DMS53 treated with DMSO at 0.1 percent for 48 hours (cell line): ENCODE measurements at regions not wholly inside any gene's neighbourhood (a gene's known extent, or its start where the extent isn't known, plus 50 kb on each side); places are given as distances from the start of the nearest gene placed in this dataset.
A peak's percentile ranks its signal among the peaks of the same experiment; 100 is the strongest.
"Not testable (repeated sequence)": the region's sequence is repeated elsewhere in the genome, so short reads cannot be mapped to it uniquely, and the experiment has no call there.

ENCODE experiments used
- DNase-seq: peaks from one replicate; lab custom pipeline; 2025; ENCODE audit not compliant: unreplicated experiment; lab: John Stamatoyannopoulos, UW

DNA sequence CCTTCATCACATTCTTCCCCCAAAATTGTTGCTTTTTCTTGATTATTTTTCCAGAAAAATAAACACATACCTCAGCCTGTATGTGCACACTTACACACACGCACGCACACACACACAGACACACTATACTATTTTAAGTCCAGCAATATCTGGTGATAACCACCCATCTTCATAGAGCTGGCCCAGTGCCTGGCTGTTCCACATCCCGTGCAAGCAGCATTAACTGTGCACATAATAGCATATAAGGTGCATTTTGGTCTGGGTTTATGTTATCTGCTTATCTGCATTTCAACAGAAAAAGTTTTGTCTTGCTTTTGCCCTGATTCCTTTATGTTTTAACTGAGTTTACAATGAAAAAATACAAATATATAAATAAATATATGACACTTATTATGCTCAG is 143.1 kb upstream of the KLF6 start:
- no peak for DNase-seq

DNA sequence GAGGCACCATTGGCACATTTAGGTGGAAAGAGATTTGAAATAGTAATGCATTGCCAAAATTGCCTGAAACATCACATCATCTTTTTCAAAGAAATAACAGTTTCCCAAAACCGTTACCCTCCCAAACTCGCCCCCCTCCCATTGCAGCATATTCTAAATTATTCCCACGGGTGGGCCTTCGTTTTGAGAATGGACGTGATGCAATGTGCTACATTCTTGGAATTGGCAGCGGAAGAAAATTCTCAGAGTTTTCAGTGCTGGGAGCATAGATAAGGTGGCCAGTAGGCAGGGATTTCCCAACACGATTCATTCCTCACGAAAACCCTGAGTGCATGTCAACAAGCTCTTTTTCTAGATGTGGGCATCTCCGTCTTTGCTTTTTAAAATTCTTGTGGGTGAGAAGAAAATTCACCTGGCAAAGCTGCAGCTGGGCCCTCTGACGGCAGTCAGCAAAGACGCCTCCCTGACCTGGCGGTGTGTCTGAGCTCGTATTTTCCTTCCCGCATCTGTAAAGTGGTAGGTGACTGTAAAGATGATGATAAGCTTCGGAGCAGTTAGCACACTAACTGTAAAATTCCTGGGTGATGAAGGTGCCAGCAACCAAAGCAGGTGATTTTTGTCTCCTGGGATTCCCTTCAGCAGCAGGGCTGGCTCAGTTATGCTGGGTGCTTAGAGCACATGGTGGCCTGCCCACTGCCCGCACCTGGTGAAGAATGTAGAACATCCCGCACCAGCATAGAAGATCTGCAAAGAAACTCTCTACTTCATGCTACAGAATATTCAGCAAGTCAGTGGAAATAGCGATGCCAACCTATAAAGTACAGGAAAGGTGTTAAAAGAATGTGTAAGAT is 141.9 kb upstream of the KLF6 start:
- DNase-seq: no peak

DNA sequence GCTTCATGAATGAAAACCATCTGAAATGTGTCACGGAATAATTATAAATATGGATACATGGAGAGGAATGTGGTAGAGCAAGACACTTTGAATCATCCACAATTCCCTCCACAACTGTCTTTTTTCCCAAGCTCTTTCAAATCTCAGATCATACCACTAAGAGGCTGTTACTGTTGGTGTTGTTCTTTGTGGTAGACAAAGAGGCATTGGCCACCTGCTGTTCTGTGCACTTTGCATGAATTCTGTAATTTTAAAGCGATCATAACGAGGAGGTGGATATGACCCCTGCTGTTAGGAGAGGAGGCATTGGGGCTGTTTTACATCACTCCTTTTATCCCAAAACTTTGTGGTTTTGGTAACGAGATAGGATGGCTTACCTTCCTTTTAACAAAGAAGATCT is 141.2 kb upstream of the KLF6 start:
- DNase-seq: no peak

DNA sequence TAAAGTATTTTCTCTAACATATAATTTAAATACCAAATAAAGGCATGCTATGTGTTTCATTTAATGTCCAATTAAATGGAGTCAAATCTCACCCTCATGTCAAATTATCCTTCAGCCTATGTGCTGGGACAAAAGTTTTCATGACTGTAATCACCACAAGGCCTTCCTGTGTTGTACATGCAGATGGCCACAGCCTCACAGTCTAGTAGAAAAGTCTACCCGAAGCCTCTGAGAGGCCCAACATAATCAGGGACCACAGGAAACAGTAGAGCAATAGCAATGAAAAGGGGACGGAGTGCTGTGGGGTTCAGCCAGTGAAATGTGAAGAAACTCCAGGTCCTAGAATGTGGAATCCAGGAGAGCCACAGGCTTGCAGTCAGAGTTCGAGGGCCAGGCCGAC is 140.2 kb upstream of the KLF6 start:
- DNase-seq: no peak

DNA sequence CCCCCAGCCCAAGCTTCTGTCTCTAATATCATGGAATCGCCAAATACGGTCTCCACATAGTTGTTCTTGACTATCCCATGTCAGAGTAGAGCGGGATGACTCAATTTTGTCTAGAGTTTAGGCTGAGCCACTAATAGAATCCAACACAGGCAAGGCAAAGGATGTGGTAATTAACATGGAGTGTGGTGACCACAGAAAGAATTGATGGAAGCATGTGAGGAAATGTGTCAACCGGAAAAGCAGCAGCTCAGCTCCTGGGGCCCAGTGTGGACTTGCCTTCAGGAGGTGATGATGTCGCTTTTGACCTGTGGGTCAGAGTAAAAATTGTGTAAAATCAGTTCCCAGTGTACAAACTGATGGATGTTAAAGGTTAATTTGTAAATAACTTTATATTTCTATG is 139.3 kb upstream of the KLF6 start:
- DNase-seq: no peak

DNA sequence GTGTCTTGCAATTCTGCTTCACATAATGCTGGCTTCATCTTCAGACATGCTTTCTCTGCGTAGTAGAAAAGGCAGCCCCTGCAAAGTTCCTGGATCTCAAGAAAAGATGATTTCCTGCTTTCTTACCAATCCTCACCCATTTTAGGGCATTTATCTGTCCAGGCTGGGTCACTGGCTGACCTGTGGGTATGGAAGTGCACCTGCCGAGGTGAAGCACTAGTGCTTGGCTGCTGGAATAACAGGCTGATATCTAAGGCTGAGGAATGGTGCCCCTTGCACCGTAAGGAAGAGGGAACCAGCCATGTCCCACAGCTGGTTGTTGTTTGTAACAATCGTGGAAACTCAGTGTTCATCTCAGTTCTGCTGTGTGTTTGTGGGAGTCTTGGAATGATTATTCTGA is 138.0 kb upstream of the KLF6 start:
- DNase-seq: no peak

DNA sequence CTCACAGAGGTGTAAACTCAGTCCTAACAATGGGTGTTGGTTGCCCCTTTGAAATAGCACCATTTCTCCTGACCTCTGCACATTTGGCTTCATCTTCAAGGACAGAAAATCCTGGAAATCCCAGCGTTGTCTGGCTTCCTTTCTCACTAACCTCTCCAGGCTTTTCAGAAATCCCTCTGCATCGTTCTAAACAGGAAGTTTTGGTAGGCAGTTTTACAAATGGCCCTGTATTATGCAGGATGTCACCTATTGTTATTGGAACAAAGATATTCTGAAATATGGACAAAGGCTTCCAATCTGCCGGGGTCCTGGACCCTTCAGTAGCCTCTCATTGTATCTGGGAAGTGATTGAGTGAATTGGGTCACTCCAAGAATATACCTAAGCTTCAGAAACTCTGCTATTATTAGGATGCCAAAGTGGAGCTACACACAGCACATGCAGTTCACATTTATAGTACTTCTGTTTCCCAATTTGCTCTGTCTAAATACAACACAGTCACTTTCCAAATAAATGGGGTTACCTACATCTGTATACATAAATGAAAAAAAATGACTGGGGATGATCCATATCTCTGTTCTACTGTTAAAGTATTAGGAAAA is 134.8 kb upstream of the KLF6 start:
- DNase-seq: no peak

DNA sequence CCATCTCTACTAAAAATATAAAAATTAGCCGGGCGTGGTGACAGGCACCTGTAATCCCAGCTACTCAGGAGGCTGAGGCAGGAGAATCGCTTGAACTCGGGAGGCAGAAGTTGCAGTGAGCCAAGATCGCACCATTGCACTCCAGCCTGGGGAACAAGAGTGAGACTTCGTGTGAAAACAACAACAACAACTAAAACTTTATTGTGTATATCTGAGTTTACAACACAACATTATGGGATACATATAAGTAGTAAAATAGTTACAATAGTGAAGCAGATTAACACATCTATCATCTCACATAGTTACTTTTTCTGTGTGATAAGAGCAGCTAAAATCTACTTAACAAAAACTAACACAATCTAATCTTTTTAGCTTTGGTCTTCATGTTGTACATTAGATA is 132.4 kb upstream of the KLF6 start:
- not testable (repeated sequence) for DNase-seq

DNA sequence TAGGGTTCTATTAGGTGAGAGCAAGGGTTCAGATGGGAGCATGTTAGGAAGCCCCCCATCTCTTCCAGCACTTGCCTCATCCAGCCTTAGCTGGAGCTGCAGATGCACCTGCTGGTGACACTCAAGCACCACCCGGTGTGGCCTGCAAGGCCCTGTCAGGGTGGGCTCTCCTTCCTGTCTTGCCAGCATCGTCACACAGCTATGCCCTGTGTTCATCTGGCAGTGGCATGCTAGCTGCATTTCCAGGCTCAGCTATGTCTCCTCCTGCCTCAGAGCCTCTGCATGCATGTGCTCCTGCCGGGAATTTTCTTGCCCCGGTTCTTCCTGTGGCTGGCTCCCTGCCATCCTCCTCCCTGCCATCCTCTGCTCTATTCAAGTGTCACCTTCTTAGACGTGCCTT is 129.7 kb upstream of the KLF6 start:
- no peak for DNase-seq

DNA sequence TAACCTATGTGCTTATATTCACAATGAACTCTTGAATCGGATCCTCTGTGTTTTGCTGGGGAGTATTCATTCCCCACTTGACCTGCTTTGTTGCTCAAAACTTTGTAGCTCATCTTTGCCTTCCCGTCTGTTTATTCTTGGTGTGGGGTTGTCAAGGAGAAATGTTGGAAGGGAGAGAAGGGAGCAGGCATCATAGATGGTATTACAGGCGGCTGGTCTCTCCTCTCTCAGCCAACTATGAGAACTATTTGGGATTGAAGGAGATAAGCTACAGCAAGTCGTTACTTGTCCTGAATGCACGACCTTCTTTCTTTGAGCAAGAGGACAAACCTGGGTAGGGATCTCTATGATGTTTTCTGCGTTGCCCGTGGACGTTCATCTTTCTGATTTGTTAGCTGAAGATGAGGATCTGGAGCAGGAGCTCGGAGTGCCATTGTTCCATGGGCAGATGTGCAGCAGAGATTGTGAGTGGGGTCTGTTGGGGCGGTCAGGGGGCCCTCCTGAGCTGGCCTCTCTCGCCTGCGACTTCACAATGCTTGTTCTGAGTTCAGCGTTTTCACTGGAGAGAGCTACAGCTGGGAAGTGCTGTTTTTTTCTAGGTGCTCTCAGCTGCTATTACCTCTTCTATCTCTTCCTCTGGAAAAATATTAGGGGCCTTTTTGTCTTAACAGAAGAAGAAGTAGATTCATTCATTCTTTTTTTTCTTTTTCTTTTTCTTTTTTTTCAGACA is 126.9 kb upstream of the KLF6 start:
- no peak for DNase-seq

DNA sequence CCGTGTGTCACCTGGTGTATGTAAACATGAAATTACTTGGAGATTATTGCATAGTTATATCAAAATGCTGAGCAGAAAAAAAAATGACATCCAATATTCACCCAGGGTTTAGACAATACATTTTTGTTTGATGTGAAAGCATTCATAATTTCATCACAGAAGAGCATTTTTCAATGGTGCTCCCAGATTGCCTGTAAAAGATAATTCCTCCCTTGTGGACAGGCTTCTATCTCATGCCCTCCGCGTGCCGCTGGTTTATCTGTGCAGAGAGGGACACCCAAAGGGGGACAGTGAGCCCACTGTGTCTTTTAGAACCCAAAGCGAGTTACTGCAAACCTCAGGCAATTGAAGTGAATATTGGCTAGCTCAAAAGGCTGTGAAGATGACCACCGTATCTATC is 126.2 kb upstream of the KLF6 start:
- DNase-seq: no peak

DNA sequence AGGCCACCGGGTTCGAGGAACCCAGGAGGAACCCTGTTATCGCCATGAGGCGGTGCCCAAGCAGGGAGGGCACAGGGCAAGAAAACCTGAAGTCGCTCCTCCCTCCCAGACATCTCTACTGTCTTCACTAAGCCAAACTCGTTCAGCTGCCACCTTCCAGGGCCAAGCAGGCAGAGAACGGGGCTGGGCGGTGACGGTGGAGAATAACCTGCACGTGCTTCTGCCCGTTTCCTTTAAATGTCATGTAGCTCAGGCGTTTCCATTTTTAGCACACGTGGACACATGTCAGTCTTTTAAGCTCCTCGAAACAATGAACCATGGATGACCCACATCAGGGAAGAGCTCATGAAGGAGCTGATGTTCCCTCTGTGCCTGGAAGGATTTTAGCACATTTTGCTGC is 124.3 kb upstream of the KLF6 start:
- no peak for DNase-seq

DNA sequence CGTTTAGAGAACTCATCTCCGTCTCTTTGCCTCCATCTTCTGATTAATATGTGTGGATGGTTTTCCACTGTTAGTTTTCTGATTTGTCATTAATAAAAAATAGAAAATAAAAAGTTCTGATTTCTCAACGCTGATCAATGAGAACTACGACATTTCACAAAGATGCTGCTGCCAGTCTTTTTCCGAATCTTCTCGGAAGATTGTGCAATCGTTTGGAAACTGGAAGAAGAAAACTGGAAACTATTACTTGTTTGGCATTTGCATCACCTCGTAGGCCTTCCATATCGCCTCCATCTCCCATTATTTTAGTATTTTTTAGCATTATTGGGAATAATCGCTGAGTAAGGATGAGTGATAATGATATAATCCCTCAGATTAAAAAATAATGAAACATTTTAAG is 123.2 kb upstream of the KLF6 start:
- DNase-seq: no peak

DNA sequence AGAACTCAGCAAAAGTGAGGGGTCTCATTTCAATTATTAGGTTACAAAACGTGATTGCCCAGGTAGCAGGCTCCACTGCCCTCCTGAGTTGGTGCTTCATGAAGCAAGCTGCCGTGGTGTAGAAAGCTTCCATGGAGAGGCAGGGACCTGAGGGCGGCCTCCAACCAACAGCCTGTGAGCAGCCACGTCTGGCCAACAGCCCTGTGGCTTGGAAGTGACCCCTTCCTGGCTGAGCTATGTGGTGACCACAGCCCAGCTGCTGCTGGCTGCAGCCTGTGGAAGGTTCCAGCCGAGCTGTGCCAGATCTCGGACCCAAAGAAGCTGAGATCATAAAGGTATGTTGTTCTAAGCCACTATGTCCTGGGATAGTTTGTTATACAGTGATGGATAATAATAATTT is 122.5 kb upstream of the KLF6 start:
- DNase-seq: no peak

DNA sequence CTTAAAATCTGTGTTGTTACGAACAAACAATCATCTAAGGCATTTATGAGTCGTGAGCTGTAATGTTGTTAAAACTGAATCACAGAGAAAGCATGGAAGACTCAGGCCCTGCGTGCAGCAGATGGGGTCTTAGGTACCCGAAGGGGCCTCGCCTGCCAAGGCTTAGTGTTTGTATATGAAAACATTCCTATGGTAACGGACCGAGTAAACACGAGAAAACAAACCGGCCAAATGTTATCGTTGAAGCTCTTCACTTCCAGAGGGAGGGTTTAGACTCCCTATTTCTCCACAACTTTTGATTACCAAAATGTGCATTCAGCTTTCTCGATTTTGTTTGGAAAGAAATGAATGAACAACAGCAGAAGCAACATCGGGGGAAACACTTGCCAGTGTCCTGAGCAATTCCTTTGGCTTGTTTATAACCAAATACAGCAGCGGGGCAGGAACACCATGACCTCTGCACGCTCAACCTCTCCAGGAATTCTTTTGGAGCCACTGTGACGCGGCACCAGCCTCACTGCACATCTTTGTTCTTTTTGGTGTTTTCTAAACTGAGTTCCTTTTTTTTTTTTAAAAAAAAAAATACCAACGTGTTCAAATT is 121.6 kb upstream of the KLF6 start:
- no peak for DNase-seq

DNA sequence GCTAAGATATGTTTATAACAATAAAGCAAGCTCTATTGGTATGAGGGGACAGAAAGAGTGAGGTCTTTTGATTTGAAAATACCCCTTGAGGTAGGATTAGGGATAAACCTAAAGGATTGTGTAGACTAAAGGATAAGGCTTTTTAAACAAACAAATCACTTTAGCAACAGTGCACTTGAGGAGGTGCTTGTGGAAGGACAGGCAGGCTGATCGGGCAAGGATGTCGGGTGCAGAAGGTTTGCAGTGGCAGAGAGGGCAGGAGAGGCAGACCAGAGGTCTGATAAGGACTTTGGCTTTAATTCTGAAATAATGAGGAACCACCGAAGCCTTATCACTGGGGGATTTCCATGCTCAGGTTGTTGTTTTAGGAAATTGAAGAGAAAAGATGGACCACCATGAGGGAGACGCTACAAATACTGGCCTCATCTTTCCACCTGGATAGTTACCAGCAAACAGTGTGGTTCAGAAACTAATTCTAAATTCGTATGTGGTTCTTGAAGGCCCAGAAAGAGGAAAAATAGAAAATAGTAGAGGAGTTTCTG is 119.5 kb upstream of the KLF6 start:
- DNase-seq: no peak

DNA sequence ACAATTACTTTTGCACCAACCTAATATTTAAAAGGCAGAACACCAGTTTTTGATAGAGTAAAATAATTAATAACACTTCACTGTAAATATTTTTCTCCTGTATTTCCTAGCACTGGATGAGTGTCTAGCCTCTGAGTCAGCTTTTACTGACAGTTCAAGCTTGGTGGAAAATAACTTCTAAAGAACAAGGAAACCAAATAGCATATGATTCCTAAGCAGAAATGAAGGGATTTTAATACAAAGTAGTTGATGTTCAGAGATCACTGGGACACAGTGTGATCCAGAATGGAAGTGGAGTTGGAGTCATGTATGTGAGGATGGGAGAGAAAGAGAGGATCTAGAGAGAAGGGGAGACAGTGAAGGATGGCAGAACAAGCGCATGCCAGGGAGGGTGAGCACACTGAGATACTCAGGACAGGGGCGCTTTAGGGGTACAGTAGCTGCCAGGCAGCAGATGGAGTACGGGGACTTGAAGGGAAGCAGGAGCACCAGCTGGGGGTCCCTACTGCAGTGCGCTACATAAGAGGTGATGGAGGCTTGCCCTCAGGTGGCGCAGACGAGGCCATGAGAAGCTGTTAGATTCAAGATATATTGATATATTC is 117.9 kb upstream of the KLF6 start:
- no peak for DNase-seq

DNA sequence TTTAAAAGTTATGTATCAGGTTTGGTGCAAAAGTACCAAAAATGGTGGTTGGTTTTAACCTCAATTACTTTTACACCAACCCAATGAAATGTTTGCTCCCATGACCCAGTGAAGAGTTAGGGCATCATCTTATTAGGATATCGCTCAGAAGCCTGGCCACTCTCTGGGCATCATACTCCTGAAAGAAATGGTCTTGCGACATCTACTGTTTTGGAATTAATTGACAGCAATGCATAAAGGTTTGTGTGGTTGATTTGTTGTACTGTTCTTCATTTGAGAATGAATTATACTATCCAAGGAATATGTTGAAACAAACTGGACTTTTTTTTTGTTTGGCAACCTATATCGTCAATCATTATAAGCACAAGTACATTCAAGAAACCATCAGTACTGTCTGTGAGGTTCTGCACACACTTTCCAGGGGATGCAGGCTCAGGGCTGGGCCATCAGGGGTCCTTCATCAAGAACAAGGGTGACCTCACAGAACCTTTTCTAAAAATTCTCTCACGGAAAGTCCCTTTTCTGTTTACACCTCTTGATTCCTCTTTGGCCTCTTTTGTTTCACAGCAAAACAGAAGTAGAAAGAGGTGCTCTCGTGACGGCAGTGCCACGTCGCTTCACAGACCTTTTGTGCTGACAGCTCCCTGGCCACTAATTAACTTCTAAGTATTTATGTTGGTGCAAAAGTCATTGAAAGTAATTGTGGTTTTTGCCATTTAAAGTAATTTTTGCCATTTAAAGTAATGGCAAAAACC is 117.2 kb upstream of the KLF6 start:
- peak; percentile 15 for DNase-seq

DNA sequence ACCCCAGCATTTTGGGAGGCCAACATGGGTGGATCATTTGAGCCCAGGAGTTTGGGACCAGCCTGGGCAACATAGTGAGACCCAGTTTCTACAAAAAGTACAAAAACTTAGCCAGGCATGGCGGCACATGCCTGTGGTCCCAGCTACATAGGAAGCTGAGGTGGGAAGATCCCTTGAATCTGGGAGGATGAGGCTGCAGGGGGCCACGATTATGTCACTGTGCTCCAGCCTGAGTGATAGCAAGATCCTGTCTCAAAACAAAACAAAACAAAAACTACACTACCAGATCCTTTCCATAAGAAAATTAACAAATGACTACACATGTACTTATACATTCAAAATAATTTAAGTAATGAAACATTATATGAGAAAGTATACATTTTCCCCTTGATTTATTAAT is 116.4 kb upstream of the KLF6 start:
- no peak for DNase-seq

DNA sequence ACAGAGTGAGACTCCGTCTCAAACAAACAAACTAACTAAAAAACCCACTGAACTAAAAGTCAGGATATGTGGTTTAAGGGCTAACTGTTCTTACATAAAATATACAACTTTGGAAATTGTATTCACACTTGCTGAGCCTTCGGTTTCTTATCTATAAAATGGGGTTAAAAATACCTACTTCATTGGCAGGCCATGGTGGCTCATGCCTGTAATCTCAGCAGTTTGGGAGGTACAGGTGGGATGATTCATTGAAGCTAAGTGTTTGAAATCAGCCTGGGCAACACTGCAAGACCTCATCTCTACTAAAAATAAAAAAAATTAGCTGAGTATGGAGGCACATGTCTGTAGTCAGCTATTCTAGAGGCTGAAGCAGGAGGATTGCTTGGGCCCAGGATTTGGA is 115.4 kb upstream of the KLF6 start:
- DNase-seq: no peak
